Thyroid gland (tissue), 4 donors: ENCODE measurements at regions not wholly inside any gene's neighbourhood (a gene's known extent, or its start where the extent isn't known, plus 50 kb on each side); places are given as distances from the start of the nearest gene placed in this dataset.

Experiments
- DNase-seq, 2 donors: peaks; one replicate each; pipeline ENCODE4 v3.0.0-alpha.2; 2019
- H3K27ac ChIP-seq, 3 donors: fragments of 200-600 bp; sonication (generic); 1 replicate in 2 of 3; 2 replicates in 1 of 3; pipeline ENCODE4 v1.5.1; 2016 to 2019; ENCODE audit warnings: mild to moderate bottlenecking in 1 of 3, moderate library complexity in 1 of 3
- H3K27me3 ChIP-seq: fragments of 200-600 bp; sonication (generic); one replicate; pipeline ENCODE4 v1.5.1; 2019
- H3K36me3 ChIP-seq, 2 donors: fragments of 200-600 bp; sonication (generic); one replicate each; pipeline ENCODE4 v1.5.1; 2016 to 2019
- H3K4me1 ChIP-seq, 2 donors: fragments of 200-600 bp; sonication (generic); one replicate each; pipeline ENCODE4 v1.5.1; 2017 to 2019
- H3K4me3 ChIP-seq, 3 donors: fragments of 200-600 bp; sonication (generic); replicated peaks in 1 of 3; 1 replicate in 2 of 3; 2 replicates in 1 of 3; pipeline ENCODE4 v1.5.1; 2016; ENCODE audit warnings: mild to moderate bottlenecking in 1 of 3
- H3K9me3 ChIP-seq: fragments of 200-600 bp; sonication (generic); one replicate; pipeline ENCODE4 v1.5.1; 2017
- POLR2A ChIP-seq, 2 donors: fragments of 450-650 bp; IDR thresholded peaks; one replicate each; pipeline ENCODE4 v1.6.1; 2017; ENCODE audit warnings: antibody characterized with exemption in 2 of 2, mild to moderate bottlenecking in 2 of 2, moderate library complexity in 1 of 2
- WGBS, 2 donors: methylation state at CpG; one replicate each; pipeline ENCODE4 v1.1.5; 2017; 5-methylcytosine and 5-hydroxymethylcytosine counted together
- intact Hi-C: fragments of 100-400 bp; cut with DNase I; formaldehyde crosslinking; loops from one replicate; pipeline ENCODE4 v1.15.1; 2023
- TF ChIP-seq, protein P1 (sequence below), 6 experiments: fragments of 200-600 bp in 3 of 6; fragments of 450-650 bp in 3 of 6; sonication (generic) in 3 of 6; IDR thresholded peaks; one replicate each; pipeline ENCODE4 v1.5.1; 2016 to 2019; ENCODE audit warnings: antibody characterized with exemption in 6 of 6, mild to moderate bottlenecking in 2 of 6, inconsistent platforms in 1 of 6, moderate library complexity in 1 of 6

GRCh38 chr10:6819301-6819700 lies 239.2 kb upstream of the PRKCQ start:
- Histone ChIP-seq H3K36me3 (no peaks in the 10 kb centered on the region), H3K4me3 (no peak overlapping the region), H3K27me3 (no peaks in the 10 kb centered on the region), H3K9me3 (no peaks in the 10 kb centered on the region), H3K27ac (no peak overlapping the region), H3K4me1 (no peaks in the 10 kb centered on the region)
- TF ChIP-seq POLR2A (IDR thresholded peaks at IDR 0.05) = no peak
- TF ChIP-seq, protein P1, sequence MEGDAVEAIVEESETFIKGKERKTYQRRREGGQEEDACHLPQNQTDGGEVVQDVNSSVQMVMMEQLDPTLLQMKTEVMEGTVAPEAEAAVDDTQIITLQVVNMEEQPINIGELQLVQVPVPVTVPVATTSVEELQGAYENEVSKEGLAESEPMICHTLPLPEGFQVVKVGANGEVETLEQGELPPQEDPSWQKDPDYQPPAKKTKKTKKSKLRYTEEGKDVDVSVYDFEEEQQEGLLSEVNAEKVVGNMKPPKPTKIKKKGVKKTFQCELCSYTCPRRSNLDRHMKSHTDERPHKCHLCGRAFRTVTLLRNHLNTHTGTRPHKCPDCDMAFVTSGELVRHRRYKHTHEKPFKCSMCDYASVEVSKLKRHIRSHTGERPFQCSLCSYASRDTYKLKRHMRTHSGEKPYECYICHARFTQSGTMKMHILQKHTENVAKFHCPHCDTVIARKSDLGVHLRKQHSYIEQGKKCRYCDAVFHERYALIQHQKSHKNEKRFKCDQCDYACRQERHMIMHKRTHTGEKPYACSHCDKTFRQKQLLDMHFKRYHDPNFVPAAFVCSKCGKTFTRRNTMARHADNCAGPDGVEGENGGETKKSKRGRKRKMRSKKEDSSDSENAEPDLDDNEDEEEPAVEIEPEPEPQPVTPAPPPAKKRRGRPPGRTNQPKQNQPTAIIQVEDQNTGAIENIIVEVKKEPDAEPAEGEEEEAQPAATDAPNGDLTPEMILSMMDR (IDR thresholded peaks at IDR 0.05) = no peak
- WGBS, 2 donors = 78 to 80% methylated on average over 10 of the region's 10 CpGs
- intact Hi-C loops = no loop called here
- DNase-seq = no peak

DNA sequence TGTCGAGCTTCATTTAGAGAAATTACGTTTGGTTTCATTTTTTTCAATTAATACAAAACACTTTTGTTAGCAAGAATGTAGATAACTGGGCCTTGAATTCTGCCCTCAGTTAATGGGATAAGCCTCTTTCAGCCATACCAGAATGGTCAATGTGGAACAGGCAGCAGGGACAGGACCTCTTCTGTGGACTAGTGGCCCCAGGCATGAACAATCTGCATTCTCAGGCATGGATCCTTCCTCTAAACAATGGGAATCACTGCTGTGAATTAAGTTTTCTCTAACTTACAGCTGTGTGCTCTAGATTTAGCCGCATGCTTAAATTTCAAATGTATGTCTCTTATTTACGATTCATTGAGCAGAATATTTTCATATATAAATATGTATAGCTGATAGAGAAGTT lies 237.7 kb upstream of the PRKCQ start:
- no peaks in the 10 kb centered on the region for H3K9me3 ChIP-seq
- no peak overlapping the region for H3K4me3 ChIP-seq
- DNase-seq = no peak
- no peaks in the 10 kb centered on the region for H3K4me1 ChIP-seq
- WGBS, 2 donors = 90 to 91% methylated on average over 4 of the region's 4 CpGs
- TF ChIP-seq, protein P1 (IDR thresholded peaks at IDR 0.05) = no peak
- TF ChIP-seq POLR2A (IDR thresholded peaks at IDR 0.05) = no peak
- intact Hi-C loops = no loop called here
- H3K27me3 ChIP-seq = no peaks in the 10 kb centered on the region
- H3K27ac ChIP-seq = no peak overlapping the region
- H3K36me3 ChIP-seq = no peaks in the 10 kb centered on the region

DNA sequence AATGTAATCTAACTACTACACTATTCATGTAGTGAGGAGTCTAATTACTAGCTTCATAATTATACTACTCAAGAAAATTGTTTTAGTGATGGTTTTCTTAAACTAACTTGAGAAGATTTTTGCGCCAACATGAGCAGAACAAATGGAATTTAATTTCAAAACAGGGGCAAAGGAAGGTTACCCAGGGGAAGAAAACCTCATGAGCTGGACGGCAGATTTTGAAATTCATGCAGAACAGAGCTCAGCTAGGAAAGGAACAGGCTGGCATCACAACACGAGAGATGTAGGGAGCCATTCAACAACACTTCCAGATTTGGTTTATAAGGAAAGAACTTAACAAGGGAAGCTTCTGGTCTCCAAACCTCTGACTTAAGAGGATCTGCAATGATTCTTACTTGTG lies 235.3 kb upstream of the PRKCQ start:
- 72 to 86% methylated on average over 3 of the region's 3 CpGs for WGBS, 2 donors
- Histone ChIP-seq H3K27ac (no peak overlapping the region), H3K27me3 (no peaks in the 10 kb centered on the region), H3K9me3 (no peaks in the 10 kb centered on the region), H3K4me1 (no peaks in the 10 kb centered on the region), H3K4me3 (no peak overlapping the region), H3K36me3 (no peaks in the 10 kb centered on the region)
- DNase-seq = no peak
- TF ChIP-seq, protein P1 (IDR thresholded peaks at IDR 0.05) = no peak
- TF ChIP-seq POLR2A (IDR thresholded peaks at IDR 0.05) = no peak
- intact Hi-C loops = no loop called here

GRCh38 chr10:6813856-6814255 lies 233.8 kb upstream of the PRKCQ start:
- Histone ChIP-seq H3K27me3 (no peaks in the 10 kb centered on the region), H3K36me3 (no peaks in the 10 kb centered on the region), H3K9me3 (no peaks in the 10 kb centered on the region), H3K4me3 (no peak overlapping the region), H3K4me1 (no peaks in the 10 kb centered on the region), H3K27ac (no peak overlapping the region)
- TF ChIP-seq, protein P1 (IDR thresholded peaks at IDR 0.05) = no peak
- no peak for TF ChIP-seq POLR2A (IDR thresholded peaks at IDR 0.05)
- no peak for DNase-seq
- intact Hi-C loops = no loop called here
- WGBS, 2 donors = 25 to 36% methylated on average over 2 of the region's 2 CpGs

DNA sequence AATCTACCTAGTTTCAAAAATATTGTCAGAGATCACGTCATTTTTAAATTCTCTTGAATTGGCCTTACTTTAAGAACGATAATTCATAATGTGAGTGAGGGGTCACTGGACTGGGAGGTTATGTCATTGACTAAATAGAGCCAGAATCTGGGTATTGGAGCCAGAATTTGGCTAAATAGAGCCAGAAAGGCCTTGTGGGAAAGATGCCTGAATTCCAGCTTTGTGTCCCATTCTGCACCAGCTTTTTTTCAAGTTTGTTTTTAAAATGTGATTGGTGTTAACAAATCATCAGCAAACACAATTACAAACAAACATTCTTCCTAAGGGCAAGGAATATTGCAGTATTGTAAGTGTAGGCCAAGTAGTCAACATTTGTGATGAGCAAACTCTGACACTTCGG lies 233.2 kb upstream of the PRKCQ start:
- no peak for TF ChIP-seq POLR2A (IDR thresholded peaks at IDR 0.05)
- TF ChIP-seq, protein P1 (IDR thresholded peaks at IDR 0.05) = no peak
- no peaks in the 10 kb centered on the region for H3K36me3 ChIP-seq
- no peak for DNase-seq
- intact Hi-C loops = no loop called here
- WGBS, 2 donors = 62 to 72% methylated on average over 3 of the region's 3 CpGs
- no peaks in the 10 kb centered on the region for H3K27me3 ChIP-seq
- H3K9me3 ChIP-seq = no peaks in the 10 kb centered on the region
- H3K4me3 ChIP-seq = no peak overlapping the region
- no peak overlapping the region for H3K27ac ChIP-seq
- no peaks in the 10 kb centered on the region for H3K4me1 ChIP-seq
